ENCODE measurements at regions not wholly inside any gene's neighbourhood (a gene's known extent, or its start where the extent isn't known, plus 50 kb on each side); places are given as distances from the start of the nearest gene placed in this dataset.

DNA sequence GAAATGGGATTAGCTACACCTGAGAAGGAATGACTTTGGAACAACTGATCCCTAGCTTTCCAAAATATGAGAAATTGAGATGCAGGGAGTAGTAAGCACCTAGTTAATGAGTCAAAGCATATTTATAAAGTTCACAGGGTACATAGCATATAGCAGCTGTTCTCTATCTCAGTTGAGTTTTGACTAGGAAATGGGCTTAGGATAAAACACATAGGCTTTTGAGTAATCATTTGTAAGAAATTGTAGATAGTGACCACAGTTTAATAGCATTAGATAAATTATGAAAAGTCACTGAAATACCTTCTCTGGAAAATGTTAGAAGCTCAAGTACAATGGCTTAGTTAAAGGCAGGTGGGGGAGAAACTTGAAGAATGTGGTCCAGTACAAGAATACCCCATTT lies 444.7 kb upstream of the TNP1 start:
- DNase-seq (ENCODE audit: low spot score), result no peak

GRCh38 chr2:217302856-217303255 lies 443.0 kb upstream of the TNP1 start:
- DNase-seq (ENCODE audit: low spot score), result no peak

DNA sequence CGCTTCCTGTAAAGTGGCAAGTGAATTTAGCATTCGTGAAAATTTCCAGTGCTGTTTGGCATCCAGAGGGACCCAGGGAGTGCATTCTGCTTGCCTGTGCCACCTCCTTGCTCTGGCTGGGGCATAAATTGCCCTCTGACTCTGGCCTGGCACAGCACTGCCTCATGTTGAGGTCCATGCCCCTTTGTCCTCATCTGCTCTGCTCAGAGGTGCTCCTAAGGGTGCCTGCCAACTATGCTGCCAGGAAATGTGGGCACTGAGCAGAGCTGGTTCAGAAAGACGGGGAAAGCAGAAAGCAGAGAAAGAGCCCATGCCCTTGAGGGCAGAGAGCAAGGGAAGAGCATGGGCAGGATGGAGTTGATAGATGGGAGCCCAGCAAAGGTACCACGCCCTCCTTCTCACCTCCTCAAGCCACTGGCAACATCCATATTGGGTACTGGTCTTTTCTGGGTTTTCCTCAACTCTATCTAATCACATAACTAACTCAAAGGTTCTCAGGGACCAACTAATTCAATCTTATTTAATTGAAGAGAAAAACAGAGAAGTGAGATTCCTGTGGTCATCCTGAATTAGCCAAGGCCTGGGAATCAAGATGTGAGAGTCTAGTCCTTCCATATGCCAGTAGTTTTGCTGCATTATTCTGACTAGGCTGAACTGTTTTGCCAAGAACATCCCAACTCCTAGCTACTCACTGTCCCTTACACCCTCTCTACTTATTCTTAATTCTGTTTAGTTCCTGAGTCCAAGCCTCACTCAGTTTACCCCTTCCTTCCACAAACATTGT lies 441.5 kb upstream of the TNP1 start:
- DNase-seq (ENCODE audit: low spot score), result no peak

GRCh38 chr2:217299590-217299989 lies 439.7 kb upstream of the TNP1 start:
- no peak for DNase-seq (ENCODE audit: low spot score)

- no peak for DNase-seq (ENCODE audit: low spot score)
These were observed 437.2 kb upstream of the TNP1 start for GRCh38 chr2:217297096-217297495.

- no peak for DNase-seq (ENCODE audit: low spot score)
These were observed 435.0 kb upstream of the TNP1 start for GRCh38 chr2:217294818-217295217.

GRCh38 chr2:217294211-217294610 lies 434.3 kb upstream of the TNP1 start:
- DNase-seq (ENCODE audit: low spot score), result no peak

GRCh38 chr2:217293607-217294006 lies 433.7 kb upstream of the TNP1 start:
- DNase-seq (ENCODE audit: low spot score), result no peak

DNA sequence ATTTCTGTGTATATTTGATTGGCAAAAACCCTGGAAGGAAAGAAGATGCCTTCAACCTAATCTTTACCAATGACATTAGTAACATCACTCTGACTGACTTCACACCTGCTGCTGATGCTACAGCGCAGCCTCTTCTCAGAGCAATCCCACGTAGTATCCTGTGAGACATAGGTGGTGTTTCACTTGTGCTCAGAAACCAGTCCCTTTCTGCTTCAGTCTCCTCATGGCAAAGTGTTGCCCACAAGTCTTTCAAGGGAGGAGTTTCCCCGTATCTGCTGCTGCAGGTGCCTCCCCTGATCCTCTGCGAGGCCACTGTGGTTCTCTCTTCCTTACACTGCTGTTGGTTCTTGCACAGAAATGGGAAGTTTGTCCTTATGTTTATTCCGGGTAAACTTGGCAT lies 433.2 kb upstream of the TNP1 start:
- no peak for DNase-seq (ENCODE audit: low spot score)

DNA sequence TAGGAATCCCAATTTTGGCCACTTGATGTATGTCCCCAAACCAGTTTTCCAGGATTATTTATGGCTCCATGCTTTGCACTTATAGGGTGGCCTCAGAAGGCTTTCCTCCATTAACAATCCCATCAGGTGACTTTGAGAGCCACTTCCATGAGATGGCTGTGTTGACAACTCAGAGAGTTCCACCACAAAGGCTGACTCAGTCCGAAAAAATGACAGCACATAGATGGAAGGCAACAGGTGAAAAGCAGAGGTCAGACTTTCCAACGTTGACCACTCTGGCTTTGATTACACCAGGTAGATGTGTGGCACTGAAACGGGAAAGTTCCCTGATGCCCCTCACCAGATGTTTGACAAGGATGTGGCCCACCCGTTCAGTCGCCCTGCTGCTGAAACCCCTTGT lies 431.4 kb upstream of the TNP1 start:
- no peak for DNase-seq (ENCODE audit: low spot score)

GRCh38 chr2:217290467-217290866 lies 430.6 kb upstream of the TNP1 start:
- DNase-seq (ENCODE audit: low spot score), result no peak

GRCh38 chr2:217289907-217290280 lies 430.0 kb upstream of the TNP1 start:
- no peak for DNase-seq (ENCODE audit: low spot score)

DNA sequence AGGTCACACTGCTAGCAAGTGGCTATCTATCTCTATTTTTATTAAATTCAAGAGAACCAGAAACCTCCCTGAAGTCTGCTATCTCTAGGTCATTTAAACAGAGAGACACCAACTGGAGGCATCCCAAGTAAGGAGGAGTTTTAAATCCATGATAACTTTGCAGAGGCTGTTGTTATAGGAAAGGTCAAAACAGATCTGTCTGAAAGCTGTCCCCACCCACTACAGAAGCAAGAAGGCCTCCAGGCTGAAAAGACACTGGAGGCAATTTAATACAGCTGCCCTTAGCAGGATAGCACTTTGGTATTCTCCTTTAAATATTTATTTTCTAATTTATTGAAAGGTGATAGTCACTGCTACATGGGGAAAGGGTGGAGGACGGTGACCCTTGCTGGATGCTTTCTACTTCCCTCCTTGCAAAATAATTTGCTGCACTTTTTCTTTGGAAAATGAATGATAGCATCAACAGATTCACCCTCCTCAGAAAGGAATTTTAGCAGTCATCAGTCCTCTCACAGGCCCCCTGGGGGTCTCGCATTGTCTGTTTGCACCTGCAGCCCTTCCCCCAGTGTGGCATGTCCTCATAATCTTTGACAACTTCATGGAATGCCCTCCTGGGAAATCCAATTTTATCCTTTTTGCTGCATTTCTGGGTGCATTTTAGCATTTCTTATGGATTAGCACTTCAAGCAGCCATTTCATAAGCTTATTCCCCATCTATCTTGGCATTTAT lies 429.5 kb upstream of the TNP1 start:
- no peak for DNase-seq (ENCODE audit: low spot score)

DNA sequence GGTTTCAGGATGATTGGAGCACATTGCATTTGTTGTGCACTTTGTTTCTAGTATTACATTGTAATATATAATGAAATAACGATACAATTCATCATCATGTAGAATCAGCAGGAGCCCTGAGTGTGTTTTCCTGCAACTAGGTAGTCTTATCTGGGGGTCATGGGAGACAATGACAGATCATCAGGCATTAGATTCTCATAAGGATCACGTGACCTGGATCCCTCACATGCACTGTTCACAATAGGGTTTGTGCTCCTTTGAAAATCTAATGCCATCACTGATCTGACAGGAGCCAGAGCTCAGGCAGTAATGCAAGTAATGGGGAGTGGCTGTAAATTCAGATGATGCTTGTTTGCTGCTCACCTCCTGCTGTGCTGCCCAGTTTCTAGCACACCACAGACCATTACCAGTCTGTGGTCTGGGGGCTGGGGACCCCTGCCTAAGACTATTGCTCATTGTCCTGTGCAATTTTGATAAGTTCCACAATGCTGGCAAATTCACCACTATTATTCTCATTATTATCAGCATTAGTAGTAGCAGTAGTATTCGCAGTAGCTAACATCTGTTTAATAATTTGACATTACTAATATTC lies 428.7 kb upstream of the TNP1 start:
- DNase-seq (ENCODE audit: low spot score), result no peak

DNA sequence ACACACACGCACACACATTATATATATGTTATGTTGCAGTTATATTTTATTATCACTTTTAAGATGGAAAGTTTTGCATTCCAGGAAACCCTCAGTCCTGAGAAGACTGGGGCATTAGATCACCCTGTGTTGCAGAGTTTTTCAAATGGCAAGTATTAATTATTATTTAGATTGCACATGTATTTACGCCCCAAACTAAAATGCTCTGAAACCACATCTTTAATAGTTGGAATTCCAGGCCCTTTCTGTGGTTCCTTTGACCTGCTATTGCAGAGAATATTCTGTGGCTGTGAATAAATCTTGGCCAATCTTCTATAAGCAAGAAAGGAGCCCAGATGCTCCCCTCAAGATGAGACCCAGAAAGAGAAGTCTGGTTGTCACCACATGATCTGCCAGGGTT lies 427.0 kb upstream of the TNP1 start:
- no peak for DNase-seq (ENCODE audit: low spot score)

GRCh38 chr2:217285926-217286325 lies 426.1 kb upstream of the TNP1 start:
- DNase-seq (ENCODE audit: low spot score), result no peak

- no peak for DNase-seq (ENCODE audit: low spot score)
These were observed 423.6 kb upstream of the TNP1 start for GRCh38 chr2:217283460-217283859.

DNA sequence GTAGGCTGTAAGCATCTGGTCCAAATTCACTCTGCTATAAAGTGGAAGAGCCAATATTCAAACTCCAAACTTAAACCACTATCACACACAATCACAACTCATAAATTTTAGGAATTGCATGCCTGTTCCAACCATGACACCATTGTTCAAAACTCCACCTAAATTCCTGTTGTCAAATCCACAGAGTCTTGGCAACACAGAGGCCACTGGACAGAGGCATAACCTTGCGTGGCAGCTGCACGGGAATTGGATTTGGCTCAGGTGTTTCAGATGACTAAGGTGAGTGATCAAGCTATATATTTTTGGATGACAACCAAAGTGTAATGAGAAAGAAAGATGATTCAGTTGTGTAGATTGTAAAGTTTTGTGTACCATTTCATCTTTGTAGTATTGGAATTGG lies 422.7 kb upstream of the TNP1 start:
- no peak for DNase-seq (ENCODE audit: low spot score)

- no peak for DNase-seq (ENCODE audit: low spot score)
These were observed 419.7 kb upstream of the TNP1 start for GRCh38 chr2:217279556-217279955.

DNA sequence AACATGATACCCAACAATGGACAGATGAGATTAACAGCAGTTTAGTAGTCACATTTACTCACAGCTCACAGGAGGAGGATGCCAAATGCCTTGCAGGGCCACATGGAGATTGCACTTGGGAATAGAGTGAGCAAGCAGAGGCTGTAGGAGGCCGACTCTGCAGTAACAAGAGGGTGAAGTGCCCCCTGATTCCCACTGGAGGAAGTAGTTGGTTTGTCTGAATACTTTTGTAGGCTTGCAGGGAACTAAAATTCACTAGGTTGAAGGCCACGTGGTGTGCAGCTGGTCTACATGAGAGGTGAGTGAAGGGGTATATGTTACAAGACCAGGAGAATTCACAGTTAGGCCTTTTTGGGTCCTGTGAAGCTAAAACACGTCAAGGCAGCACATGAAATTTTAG lies 419.3 kb upstream of the TNP1 start:
- no peak for DNase-seq (ENCODE audit: low spot score)

DNA sequence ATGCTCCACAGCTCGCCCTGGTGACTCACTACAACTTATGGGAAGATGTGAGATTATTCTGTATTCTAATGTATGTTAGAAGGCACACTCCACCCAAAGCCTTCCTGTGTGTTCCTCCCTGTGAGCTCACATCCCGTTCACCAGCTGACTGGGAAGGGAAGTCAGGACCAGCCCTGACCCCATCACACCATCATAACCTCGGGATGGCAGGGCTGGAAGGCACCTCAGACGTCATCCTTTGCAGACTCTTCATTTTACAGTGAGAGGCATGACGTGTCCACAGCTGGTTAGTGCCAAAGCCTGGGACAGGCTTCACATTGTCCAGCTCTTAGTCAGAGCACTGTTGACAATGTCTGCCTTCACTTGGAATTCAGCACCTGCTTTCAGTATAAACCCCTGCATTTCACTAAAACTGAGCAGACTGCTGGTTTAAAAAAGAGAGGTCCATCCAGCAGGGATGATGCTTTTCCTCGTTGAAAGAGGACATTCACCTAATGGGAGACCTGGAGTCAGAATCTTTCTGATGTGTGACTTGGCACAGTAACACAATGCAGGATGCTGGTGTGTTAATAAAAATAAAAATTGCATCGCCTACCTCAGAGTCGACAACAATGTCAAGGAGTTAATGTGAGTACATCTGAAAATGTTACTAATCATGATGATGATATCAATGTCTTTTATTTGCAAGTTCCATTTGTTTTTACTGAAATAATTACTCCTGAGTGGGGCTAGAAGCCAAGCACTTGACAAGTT lies 418.0 kb upstream of the TNP1 start:
- peak; percentile 68 for DNase-seq (ENCODE audit: low spot score)

DNA sequence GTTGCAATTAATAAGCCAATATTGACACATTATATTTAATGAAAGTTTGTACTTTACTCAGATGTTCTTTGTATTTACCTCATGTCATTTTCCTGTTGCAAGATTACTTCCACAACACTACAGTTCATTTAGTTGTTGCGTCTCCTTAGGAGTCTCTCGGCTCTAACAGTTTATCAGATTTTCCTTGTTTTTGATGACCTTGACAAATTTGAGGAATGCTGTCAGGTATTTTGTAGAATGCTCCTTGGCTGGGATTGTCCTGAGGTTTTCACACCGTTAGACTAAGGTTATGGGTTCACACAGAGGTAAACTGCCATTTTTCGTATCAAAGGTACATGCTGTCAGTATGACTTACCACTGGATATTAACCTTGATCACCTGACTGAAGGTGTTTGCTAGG lies 416.6 kb upstream of the TNP1 start:
- DNase-seq (ENCODE audit: low spot score), result no peak

DNA sequence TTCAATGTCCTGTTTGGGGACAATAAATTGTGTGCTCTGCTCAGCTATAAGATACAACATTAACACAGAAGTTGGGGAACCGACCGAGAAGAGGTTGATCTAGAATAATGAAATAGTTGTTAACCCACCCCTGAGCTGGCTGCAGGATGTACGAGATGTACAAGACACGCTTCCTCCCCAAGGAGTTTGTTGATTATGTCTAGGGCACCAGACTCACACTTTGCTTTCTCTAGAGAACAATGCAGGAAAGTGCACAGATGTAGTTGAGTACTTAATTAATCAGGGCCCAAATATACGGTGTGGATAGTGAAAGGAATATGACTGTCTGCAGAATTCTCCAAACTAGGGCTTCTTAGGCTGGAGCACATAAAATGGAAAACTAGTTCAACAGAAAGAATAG lies 415.2 kb upstream of the TNP1 start:
- no peak for DNase-seq (ENCODE audit: low spot score)
